GM18867 (cell line): ENCODE measurements at regions not wholly inside any gene's neighbourhood (a gene's known extent, or its start where the extent isn't known, plus 50 kb on each side); places are given as distances from the start of the nearest gene placed in this dataset.
"Not testable (repeated sequence)": the region's sequence is repeated elsewhere in the genome, so short reads cannot be mapped to it uniquely, and the experiment has no call there.

ENCODE experiments used
- ATAC-seq: cut with Tn5 transposase; IDR thresholded peaks from one replicate; pipeline ENCODE4 v1.9.1; 2021; ENCODE audit warnings: mild to moderate bottlenecking, moderate library complexity; ENCODE audit not compliant: unreplicated experiment

DNA sequence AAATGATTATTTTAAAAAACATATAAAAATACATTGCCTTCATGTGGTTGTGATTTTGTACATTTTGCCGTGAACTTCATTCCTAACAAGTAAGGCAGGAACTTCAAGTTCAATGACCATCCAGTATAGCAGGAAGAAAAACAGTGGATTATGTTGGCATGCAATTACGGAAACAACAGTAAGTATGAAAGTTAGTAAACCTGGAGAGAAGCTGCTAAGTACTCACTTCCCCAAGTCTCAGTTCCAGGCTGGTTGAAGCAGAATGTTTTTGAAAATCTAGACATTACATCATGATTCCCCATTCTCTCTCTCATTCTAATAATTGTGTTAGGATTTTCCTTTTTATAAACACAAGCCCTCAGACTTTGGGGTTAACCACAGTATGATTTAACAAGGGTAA, 987.1 kb upstream of the KLHL29 start:
- no peak for ATAC-seq

DNA sequence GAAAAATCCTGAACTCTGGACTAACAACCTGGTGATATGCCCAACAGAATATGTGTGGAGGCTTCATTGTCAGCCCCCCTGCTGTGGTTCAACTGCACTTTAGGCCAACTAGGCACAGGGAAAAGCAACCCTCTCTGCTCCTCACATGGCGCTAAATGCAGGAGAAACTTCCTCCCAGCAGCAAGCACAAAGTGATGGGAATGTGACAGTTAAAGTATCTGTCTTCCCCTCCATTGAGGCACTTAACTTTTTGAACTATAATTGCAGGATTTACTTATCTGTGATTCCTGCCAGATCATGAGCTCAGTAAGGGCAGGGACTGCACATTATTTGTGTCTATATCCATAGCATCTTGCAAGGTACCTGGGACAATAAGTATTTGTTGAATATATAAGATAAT, 981.2 kb upstream of the KLHL29 start:
- no peak for ATAC-seq

DNA sequence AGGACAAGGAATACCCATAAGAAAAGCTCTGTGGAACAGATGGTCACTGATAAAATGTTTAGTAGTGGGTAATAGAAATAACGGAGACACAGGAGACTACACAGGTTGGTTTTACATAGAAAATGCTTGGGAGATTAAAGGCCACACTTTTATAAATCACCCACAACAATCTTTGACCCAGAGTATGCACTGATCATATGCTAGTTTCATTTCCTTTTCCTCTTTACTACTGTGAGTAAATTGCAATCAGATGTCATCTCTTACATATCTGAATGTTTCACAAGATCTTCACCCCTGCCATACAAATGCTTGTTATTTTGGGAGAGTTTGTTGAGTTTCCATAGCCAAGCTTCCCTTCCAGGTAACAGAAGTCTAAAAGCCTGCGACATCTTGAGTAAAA, 978.4 kb upstream of the KLHL29 start:
- ATAC-seq = no peak

DNA sequence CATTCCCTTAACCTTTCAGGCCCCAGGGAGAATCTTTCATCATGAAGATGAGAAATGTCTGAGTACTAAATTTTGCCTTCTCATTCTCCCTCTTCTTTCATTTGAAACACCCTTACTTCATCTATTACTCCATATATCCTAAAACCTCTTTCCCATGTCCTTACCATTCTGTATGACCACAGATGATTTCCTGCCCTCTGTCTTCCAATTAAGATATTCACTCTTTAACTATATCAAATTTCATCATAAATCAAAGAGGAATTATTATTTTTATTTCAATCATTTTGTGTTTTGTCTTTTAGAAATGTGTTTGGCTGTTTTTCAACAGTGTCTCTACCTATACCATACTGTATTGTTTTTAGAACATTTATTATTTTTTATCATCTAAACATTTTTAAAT, 964.9 kb upstream of the KLHL29 start:
- ATAC-seq = no peak

DNA sequence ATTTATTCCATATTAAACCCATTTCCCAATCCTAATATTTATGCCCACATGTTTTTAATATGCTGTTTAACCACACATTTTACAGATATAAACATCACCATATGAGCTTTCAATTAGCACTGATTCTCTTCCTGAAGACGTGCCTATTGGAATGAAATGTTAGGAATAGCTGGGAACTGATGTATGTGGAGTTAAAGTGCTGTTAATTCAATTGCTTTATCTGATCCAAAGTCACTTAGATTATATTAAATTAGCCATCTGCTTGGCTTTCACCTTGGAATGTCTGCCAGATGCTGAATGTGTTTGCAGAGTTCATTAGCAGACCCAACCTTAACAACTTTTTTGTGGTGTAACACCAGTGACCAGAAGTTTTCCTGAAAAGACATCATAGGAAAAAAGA, 942.9 kb upstream of the KLHL29 start:
- no peak for ATAC-seq

DNA sequence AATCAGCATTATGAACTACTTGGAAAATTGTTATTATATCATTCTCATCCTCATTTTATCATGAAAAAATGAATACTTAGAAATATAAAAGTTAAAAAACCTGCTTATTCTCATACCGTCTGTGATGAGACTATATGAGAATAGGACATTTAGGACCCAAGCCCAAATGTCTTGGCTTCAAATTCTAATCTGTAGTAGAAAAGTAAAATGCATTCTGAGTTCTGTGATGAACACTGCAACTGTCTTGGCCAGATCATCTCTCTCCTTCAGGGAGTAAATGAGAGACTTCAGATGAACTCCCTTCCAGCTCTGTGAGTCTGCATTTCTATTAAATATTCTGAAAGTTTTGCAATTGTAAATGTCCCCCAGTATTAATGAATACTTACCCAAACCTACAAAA, 940.7 kb upstream of the KLHL29 start:
- no peak for ATAC-seq

DNA sequence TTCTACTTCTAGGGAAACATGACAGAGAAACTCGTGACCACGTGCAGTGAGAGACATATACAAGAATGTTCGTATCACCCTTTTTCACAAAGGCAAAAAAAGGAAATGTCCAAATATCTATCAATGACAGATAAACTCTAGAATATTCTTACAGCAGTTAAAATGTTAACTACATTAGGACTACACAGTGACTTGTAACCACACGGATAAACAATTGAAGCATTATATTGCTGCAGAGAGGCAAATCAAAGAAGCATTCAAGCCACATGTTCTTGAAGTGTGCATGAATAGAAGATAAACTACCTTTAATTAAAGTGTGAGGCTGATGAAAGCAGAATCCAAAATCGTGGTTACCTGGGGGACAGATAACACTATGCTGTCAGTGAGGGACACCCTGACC, 935.3 kb upstream of the KLHL29 start:
- ATAC-seq = no peak

DNA sequence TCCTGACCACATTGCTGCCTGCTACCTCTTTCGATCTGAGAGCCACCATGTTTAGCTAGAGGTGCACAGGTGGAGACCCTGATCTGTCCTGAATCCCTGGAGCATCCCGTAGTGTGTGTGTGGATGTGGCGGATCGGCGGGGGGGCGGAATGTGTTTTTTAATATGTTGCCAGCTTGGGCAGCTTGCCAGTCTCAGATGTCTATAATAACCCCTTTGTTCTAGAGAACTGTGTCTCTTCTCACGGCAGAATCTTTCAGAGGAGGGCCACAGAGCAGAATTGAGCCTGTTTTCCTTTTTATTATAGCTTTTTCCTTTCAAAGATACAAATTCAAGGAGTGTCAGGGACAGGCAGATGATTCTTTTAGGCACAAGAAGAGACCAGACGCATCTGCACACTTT, 934.1 kb upstream of the KLHL29 start:
- ATAC-seq = no peak

DNA sequence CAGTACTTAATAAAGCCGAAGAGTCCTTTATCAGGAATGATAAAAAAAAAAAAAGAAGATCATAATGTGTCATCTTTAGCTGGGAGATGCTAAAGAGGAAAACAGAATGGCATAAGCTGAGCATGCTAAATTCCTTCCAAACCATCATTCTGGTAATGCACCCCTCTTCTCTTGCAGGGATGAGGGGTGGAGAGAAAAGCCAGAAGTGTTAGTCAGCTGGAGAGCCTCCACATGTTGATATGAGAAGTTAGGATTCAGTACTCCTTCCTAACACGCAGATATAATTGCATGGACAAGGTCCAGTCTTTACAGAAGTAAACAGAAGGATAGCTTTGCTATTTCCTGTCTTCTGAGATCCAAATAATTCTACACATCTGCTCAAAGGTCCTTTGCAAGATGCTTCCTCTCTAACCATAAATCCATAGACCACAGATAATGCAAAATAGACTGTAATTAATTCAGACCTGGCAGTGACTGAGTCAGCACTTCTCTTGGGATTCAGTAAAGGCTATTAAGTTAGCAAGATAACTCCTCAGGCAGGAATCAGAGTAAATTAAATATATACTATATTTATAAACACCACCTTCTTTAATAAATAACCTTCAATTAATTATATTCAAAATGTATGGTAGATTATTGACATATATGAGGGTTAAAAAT, 930.0 kb upstream of the KLHL29 start:
- no peak for ATAC-seq

DNA sequence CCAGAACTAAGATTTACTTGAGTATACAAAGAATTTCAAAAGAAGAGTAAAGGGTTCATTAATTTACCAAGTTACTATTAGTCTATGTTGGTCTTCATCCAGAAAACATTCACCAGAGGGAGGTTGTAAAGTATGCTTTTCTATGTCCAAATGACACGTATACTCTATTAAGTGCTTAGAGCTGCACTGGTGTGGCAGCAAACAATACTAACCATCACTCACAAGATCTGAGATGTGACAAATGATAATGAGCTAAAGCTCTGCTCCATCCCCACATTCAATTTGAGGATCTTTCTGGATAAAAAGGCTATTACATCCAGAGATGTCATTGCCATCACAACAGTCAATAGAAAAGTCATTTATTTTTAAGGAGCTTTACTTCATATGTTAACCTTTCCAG, 926.5 kb upstream of the KLHL29 start:
- no peak for ATAC-seq

DNA sequence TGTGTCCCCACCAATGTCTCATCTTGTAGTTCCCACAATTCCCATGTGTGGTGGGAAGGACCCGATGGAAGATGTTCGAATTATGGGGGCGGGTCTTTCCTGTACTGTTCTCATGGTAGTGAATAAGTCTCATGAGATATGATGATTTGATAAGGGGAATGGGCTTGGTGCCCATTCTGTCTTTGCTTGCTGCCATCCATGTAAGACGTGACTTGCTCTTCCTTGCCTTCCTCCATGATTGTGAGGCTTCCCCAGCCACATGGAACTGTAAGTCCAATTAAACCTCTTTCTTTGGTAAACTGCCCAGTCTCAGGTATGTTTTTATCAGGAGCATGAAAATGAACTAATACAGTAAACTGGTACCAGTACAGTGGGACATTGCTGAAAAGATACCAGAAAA, 909.9 kb upstream of the KLHL29 start:
- ATAC-seq = not testable (repeated sequence)

DNA sequence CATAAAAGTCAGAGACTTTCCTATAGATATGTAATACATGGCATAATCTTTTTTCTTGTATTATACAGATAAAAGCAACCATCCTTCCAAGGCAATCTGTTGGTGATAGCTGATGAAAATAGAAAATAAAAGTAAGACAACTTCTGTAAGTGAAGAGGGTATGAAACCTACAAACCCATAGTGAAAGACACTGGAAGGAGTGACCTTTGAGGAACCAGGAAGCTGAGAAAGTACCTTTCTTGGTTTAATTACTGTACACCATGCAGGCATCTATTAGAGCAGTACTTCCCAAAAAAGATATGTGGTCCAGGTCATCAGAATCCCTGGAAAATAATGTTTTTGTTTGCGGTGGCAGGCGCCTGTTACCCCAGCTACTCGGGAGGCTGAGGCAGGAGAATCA, 906.6 kb upstream of the KLHL29 start:
- no peak for ATAC-seq

DNA sequence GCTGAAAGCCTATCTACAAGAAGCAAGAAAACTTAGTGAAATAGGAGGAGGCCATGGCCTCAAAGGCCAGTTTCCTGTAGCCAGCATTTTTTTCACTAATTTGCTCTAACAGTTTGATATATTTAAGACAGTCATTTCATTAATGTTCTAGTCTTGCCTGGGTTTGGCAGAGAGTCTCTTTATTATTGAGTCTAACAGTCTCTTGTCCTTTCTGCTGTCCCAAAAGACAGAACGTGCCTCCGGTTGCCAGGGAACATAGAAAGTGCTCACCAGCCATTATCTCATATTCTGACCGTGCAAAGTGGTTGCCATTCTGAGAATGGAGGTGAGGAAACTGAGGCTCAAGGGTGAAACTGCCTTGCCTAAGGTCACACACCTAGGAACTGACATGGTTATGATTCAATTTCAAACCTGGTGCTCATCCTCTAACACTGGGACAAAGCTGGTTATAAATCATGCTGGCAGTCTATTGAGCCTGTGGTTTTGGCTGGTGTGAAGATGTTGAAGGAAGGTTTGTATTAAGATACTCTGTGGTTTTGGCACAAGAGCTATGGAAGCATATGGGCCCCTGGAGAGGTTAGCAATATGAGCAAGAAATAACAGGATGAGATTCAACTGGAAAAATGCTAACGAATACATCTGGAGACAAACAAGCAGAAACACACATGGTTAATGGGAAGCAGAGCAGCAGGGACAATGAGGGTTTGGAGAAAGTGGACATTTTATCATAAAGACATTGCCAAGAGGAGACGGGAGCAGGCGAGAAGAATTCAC, 903.3 kb upstream of the KLHL29 start:
- ATAC-seq = no peak

DNA sequence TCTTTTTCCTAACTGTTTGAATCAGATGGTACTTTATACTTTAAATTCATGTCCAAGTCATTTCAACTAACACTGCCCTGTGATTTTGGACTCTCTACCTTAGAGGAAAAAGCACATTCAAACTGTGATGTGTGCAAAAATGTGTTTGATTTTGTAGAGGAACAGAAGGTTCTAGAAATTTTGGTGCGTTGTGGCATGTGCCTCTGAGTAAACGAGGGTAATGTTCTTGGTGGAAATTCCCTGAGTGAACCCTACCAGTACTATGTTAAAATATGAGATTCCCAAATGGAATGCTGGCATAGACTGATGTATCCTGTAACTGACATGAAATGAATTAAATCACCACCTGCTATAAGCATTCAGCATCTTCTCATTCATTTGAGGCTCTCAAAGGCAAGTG, 901.9 kb upstream of the KLHL29 start:
- no peak for ATAC-seq

DNA sequence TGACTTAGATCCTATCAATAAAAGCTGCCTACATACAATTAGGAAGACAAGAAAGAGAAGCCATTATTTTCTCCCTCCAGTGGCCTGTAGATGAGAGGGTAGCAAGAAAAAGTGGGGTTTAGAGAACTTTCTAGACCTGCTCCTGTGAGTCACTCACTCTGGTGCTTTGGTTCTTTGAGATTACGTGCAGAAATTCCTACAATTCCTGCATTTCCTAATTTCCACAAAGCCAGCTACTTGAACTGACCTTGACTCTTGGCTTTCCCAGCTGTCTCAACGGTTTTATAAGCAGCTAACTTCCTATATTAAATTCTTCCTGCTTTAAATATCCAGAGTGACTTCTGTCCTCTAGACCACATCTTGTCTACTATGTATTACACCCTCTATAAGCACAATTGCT, 899.5 kb upstream of the KLHL29 start:
- ATAC-seq = no peak

DNA sequence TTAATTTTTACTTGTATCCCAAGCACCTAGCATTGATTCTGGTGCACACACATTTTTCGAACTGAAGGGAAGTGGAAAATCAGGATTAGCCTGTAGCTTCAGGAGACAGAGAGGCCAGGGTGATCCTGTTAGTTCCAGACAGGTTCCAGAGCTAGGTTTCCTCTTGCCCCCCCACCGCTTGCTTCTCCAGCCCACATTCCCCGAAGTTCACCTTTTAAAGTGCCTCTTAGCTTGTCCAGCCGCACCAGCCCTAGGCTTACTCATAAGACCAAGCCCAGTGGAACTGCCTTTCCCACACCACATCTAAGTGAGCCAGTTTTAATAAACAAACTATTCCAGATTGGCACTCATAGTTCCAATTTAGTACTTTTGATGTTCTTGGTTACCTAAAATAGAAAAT, 898.6 kb upstream of the KLHL29 start:
- no peak for ATAC-seq

DNA sequence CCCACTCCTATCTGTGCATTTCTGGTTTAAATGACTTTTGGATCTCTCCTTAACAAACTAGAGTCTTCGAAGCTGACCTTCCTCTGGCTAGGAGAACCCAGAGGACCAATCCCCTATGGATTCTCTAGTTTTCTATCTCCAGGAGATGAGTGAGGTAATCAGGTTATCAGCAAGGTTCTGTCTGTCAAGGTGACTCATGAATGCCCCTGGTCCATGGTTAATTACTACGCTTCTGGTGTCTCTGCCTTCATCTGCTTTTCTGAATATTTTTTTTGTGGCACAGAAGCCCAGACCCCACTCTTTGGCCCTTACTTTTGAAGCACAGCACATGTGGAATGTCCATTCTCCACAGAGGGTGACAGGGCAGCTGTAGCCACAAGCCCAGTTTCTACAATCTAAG, 897.9 kb upstream of the KLHL29 start:
- ATAC-seq = no peak

DNA sequence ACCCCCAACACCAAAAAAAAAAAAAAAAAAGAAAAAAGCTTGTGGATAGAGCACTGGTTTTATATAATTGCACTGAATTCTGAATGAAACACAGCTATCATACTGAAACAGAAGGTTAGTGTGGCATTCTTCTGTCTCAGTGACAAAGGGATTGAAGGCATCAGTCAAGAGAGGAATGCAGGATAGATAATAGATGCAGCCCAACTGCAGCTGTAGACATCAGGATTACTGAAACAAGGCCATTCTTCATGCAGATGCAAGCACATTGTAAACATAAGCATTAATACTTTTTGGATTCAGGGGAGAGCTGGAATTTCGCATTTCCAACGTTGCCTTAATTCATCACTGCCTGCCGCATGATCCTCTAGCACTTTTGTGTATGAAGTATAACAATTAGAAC, 897.4 kb upstream of the KLHL29 start:
- ATAC-seq = no peak

DNA sequence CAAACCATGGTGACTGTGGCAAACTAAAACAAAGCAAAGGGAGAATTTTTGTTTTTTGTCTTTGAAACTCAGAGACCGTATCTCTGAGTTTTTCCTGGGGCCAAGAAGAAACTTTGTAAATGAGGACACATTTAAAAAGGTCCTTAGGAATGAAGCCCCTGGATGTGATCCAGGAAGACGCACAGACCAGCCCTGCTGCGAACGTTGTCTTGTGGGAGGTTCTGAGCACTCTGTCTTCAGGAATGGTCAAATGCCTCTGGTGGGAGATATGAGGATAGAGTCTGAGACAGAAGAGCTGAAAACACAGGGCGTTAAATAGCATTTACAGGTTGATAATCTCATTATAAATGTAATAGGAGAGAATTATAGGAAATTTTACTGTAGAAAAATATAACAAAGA, 893.5 kb upstream of the KLHL29 start:
- ATAC-seq = no peak

DNA sequence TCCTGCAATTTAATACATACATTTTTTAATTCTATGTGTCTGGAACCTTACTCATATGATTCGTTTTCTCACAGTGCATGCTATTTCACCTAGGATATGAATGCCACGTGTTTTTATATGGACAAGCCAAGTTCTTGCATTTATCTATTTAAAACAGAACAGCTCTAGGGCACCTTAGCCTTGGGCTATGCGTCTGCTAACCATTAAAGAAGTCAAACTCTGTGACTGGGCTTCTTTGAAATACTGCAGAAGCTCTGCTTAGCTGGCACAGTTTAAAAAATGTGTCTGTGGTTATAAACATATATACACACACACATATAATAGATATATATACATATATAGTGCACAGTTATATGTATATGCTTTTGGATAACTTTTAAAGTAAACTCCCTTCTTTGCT, 890.8 kb upstream of the KLHL29 start:
- ATAC-seq = no peak

DNA sequence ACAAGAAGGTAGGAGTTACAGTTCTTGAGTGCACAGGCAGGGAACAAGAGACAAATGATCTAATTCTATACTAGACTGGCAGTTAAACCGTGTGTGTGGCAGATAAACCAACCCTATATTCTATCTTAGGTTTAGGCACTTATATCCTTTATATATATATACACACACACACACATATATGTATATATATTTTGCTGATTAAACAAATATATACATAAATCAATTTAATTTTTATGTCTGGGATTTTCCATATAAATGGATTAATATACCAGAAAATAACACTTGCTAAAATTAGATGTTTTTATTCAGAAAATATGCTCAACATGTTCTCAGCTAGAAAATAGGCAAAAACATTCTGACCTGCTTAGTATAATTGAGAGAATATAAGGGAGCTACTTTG, 887.9 kb upstream of the KLHL29 start:
- ATAC-seq = no peak

DNA sequence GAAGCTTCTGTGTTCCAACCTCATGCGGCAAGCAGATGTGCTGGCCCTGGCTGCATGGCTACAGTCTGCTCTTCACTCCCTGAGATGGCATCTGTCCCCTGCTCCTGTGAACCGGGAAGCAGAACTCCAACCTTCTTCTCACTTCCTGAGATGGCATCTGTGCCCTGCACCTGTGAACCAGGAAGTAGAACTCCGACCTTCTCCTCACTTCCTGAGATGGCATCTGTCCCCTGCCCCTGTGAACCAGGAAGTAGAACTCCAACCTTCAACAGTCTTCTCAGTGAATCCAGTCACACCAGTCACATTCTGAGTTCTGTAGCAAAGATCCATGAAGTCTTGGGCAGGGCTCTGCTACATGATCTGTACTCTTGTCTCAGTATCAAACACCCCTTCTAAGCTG, 887.2 kb upstream of the KLHL29 start:
- peak; percentile 42 for ATAC-seq
